ENCODE measurements at regions not wholly inside any gene's neighbourhood (a gene's known extent, or its start where the extent isn't known, plus 50 kb on each side); places are given as distances from the start of the nearest gene placed in this dataset.
"Not testable (repeated sequence)": the region's sequence is repeated elsewhere in the genome, so short reads cannot be mapped to it uniquely, and the experiment has no call there.

DNA sequence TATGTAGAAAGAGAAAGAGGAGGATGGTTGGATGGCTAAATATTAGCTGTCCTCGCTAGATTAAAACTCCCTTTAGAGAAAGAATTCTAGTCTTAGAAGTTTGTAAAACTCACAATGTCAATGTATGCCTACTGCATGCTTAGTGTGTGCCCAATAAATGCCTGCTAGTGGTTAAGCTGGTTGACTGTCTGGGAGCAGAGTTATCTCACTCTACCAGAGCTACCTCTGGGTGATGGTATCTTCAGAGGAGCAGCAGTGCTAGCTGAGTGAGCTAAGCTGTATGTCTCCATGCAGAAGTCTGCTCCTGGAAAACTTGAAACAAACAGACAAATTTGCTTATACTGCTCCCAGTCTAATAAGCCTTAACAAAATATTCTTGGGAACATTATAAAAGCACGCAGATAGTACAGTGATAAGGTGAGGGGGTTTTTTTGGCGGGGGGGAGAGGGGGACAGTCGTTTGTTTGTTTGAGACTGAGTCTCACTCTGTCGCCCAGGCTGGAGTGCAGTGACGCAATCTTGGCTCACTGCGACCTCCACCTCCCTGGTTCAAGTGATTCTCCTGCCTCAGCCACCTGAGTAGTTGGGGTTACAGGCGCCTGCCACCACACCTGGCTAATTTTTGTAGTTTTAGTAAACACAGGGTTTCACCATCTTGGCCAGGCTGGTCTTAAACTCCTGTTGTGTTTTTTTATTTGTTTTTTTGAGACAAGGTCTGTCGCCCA lies 202.8 kb upstream of the TSC22D1 start:
- H3K4me3 ChIP-seq (ENCODE audit: low read depth, low read length): no peak overlapping the region
- CTCF ChIA-PET: interaction anchor here (0.9 to 2.0 kb wide), 2 partner anchors 10 to 12 kb away, joined by 3 to 4 read pairs; no protein-coding TSS in a partner anchor
- DNase-seq (ENCODE audit: low read depth, low spot score): no peak
- POLR2A ChIA-PET: no interaction called here
- TF ChIP-seq, protein P1, sequence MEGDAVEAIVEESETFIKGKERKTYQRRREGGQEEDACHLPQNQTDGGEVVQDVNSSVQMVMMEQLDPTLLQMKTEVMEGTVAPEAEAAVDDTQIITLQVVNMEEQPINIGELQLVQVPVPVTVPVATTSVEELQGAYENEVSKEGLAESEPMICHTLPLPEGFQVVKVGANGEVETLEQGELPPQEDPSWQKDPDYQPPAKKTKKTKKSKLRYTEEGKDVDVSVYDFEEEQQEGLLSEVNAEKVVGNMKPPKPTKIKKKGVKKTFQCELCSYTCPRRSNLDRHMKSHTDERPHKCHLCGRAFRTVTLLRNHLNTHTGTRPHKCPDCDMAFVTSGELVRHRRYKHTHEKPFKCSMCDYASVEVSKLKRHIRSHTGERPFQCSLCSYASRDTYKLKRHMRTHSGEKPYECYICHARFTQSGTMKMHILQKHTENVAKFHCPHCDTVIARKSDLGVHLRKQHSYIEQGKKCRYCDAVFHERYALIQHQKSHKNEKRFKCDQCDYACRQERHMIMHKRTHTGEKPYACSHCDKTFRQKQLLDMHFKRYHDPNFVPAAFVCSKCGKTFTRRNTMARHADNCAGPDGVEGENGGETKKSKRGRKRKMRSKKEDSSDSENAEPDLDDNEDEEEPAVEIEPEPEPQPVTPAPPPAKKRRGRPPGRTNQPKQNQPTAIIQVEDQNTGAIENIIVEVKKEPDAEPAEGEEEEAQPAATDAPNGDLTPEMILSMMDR (IDR thresholded peaks at IDR 0.05; ENCODE audit: insufficient read depth, low read length, missing control alignments): no peak

DNA sequence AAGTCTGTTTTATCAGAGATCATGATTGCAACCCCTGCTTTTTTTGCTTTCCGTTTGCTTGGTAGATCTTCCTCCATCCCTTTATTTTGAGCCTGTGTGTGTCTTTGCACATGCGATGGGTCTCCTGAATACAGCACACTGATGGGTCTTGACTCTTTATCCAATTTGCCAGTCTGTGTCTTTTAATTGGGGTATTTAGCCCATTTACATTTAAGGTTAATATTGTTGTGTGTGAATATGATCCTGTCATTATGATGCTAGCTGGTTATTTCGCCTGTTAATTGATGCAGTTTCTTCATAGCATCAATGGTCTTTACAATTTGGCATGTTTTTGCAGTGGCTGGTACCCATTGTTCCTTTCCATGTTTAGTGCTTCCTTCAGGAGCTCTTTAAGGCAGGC lies 199.2 kb upstream of the TSC22D1 start:
- CTCF ChIA-PET; POLR2A ChIA-PET; DNase-seq (ENCODE audit: low read depth, low spot score); H3K4me3 ChIP-seq (ENCODE audit: low read depth, low read length): not testable (repeated sequence)

DNA sequence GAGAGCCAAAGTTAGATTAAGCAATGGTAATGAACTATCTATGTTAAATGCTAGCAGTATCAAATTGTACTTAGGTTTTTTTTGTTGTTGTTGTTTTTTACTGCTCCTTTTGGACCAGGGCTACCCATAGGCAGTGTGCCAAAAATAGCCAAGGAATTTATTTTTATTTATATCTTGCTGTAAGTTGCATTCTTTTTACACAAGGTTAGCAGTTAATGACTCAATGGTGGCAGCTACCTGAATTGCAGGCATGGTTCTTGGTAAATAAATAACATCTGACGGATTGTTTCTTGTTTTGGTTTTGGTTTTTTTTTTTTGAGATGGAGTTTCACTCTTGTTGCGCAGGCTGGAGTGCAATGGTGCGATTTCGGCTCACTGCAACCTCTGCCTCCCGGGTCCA lies 194.8 kb upstream of the TSC22D1 start:
- ChIA-PET CTCF (no interaction called here), POLR2A (no interaction called here)
- DNase-seq (ENCODE audit: low read depth, low spot score): no peak
- TF ChIP-seq, protein P1 (IDR thresholded peaks at IDR 0.05; ENCODE audit: insufficient read depth, low read length, missing control alignments): no peak
- no peak overlapping the region for H3K4me3 ChIP-seq (ENCODE audit: low read depth, low read length)

DNA sequence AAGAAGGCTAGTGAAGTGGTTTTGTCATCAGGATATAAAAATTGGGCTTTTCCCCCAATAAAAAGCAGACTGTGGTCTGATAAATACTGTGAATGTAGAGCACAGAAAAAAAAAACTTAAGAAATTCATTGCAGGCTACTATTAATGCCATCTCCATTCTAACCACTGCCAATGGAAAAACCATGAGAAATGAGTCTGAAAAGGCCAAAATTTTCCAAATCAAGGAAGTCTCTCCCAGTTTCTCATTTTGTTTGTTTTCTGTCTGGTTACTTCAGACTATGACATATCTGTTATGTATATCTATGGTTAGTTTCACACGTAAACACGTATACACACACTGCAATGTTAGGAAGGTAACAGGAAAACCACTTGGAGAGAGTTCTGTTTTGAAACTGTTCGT lies 193.6 kb upstream of the TSC22D1 start:
- TF ChIP-seq, protein P1 (IDR thresholded peaks at IDR 0.05; ENCODE audit: insufficient read depth, low read length, missing control alignments): no peak
- no peak for DNase-seq (ENCODE audit: low read depth, low spot score)
- no peak overlapping the region for H3K4me3 ChIP-seq (ENCODE audit: low read depth, low read length)
- POLR2A ChIA-PET: no interaction called here
- CTCF ChIA-PET: no interaction called here

DNA sequence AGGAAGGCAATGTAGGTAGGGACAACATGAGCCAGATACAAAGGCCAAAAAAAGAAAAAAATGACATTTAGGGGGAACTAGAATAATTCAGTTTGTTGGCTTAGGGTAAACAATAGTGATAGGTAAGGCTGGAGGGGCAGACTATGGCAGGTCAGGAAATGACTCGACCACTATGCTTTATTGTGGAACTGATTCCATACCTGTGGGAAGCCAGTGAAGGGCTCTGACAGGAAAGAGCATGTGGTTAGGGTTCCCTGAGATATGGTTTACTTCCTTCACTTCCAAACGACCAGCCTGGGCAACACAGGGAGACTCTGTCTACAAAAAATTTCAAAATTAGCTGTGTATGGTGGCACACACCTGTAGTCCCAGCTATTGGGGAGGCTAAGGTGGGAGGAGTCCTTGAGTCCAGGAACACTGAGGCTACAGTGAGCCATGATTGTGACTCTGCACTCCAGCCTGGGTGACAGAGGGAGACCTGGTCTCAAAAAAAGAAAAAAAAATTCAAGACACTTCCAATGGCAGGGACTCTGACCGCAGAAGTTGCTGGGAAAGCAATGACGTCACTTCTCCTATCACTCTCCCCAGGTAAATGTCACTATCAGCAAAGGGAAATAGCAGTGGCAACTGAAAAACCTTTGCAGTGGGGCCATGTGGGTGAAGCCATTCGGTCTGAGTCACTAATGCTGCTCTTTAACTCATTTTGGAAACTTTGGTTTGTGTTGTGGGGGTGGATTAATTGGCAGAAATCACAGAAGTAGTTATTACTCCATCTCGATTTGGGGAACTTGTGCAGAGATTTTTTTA lies 192.8 kb upstream of the TSC22D1 start:
- no peak overlapping the region for H3K4me3 ChIP-seq (ENCODE audit: low read depth, low read length)
- DNase-seq (ENCODE audit: low read depth, low spot score): no peak
- CTCF ChIA-PET: no interaction called here
- POLR2A ChIA-PET: no interaction called here
- TF ChIP-seq, protein P1 (IDR thresholded peaks at IDR 0.05; ENCODE audit: insufficient read depth, low read length, missing control alignments): no peak

DNA sequence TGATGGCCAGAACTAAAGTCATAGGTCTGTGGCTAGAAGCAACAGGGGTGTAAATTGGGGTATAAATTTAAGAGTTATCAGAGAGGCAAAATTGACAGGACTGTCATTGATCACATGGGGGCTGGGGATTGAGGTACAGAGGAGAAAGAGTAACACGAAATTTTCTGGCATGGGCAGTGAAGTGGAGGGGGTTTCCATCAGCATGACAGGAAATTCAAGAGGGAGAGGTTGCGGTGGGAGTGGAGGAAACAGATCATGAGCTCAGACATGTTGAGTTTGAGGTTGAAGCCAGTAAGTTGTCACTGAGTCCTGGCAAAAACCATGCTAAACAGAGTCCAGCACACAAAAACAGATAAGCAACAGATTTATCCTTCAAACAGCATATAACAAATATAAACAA lies 192.1 kb upstream of the TSC22D1 start:
- no peak for DNase-seq (ENCODE audit: low read depth, low spot score)
- TF ChIP-seq, protein P1 (IDR thresholded peaks at IDR 0.05; ENCODE audit: insufficient read depth, low read length, missing control alignments): no peak
- ChIA-PET POLR2A (no interaction called here), CTCF (interaction anchor here (0.5 kb wide), 1 partner anchor 176 kb away, joined by 3 read pairs; no protein-coding TSS in a partner anchor)
- H3K4me3 ChIP-seq (ENCODE audit: low read depth, low read length): no peak overlapping the region
